GM19468 (cell line): ENCODE measurements at regions not wholly inside any gene's neighbourhood (a gene's known extent, or its start where the extent isn't known, plus 50 kb on each side); places are given as distances from the start of the nearest gene placed in this dataset.
"Not testable (repeated sequence)": the region's sequence is repeated elsewhere in the genome, so short reads cannot be mapped to it uniquely, and the experiment has no call there.

Experiments used
- ATAC-seq: cut with Tn5 transposase; IDR thresholded peaks from one replicate; pipeline ENCODE4 v1.9.1; 2021; ENCODE audit warnings: mild to moderate bottlenecking, moderate library complexity, moderate number of reproducible peaks; ENCODE audit not compliant: unreplicated experiment; ENCODE audit errors: extremely low read depth

- ATAC-seq = no peak
These were observed 94.7 kb upstream of the ZNF366 start for GRCh38 chr5:72601861-72602260.

- no peak for ATAC-seq
These were observed 93.3 kb upstream of the ZNF366 start for GRCh38 chr5:72600391-72600981.

- no peak for ATAC-seq
These were observed 92.5 kb upstream of the ZNF366 start for GRCh38 chr5:72599519-72600370.

GRCh38 chr5:72599065-72599433 lies 91.8 kb upstream of the ZNF366 start:
- no peak for ATAC-seq

- no peak for ATAC-seq
These were observed 91.3 kb upstream of the ZNF366 start for GRCh38 chr5:72598401-72599064.

- no peak for ATAC-seq
These were observed 90.3 kb upstream of the ZNF366 start for GRCh38 chr5:72597456-72597948.

- ATAC-seq = no peak
These were observed 89.7 kb upstream of the ZNF366 start for GRCh38 chr5:72596956-72597355.

- ATAC-seq = no peak
These were observed 81.4 kb upstream of the ZNF366 start for GRCh38 chr5:72588640-72589039.

GRCh38 chr5:72587661-72588308 lies 80.6 kb upstream of the ZNF366 start:
- no peak for ATAC-seq

- no peak for ATAC-seq
These were observed 79.7 kb upstream of the ZNF366 start for GRCh38 chr5:72586788-72587530.

- no peak for ATAC-seq
These were observed 77.3 kb upstream of the ZNF366 start for GRCh38 chr5:72584466-72584865.

- not testable (repeated sequence) for ATAC-seq
These were observed 72.1 kb upstream of the ZNF366 start for GRCh38 chr5:72579290-72579689.

GRCh38 chr5:72572236-72572765 lies 65.1 kb upstream of the ZNF366 start:
- ATAC-seq = no peak

- no peak for ATAC-seq
These were observed 62.3 kb upstream of the ZNF366 start for GRCh38 chr5:72569408-72569944.

GRCh38 chr5:72566746-72567145 lies 59.5 kb upstream of the ZNF366 start:
- no peak for ATAC-seq

- ATAC-seq = no peak
These were observed 58.5 kb upstream of the ZNF366 start for GRCh38 chr5:72565513-72566289.

- no peak for ATAC-seq
These were observed 55.5 kb upstream of the ZNF366 start for GRCh38 chr5:72562717-72563116.

- ATAC-seq = no peak
These were observed 54.1 kb upstream of the ZNF366 start for GRCh38 chr5:72561148-72561972.
